Endothelial cell of umbilical vein (primary cell): ENCODE measurements at regions not wholly inside any gene's neighbourhood (a gene's known extent, or its start where the extent isn't known, plus 50 kb on each side); places are given as distances from the start of the nearest gene placed in this dataset.

ENCODE experiments used
- BruUV-seq: library from RNA; stranded (reverse); fragments of 400-500 nt; replicated peaks from 2 replicates; lab custom pipeline; 2021; lab: Mats Ljungman, UMichigan
- CTCF ChIA-PET: fragments of 300-600, 350-600 bp; sonication (Branson Sonifier 250); formaldehyde crosslinking; loops from one replicate; lab custom pipeline; 2021; ENCODE audit warnings: antibody characterized with exemption, inconsistent platforms; lab: Charles Lee
- POLR2A ChIA-PET: fragments of 300-600, 350-600 bp; sonication (Branson Sonifier 250); formaldehyde crosslinking; loops from one replicate; lab custom pipeline; 2021; ENCODE audit warnings: antibody characterized with exemption, inconsistent platforms; lab: Charles Lee
- DNase-seq: peaks from one replicate; pipeline ENCODE4 v3.0.0-alpha.2; 2011; ENCODE audit warnings: low read depth, low spot score
- FAIRE-seq: peaks from 2 replicates; lab custom pipeline; 2011; peaks lifted over from hg19 to GRCh38; lab: Jason Lieb, UNC
- H2AFZ ChIP-seq: 2 replicates; pipeline ENCODE4 v1.6.0; 2012; ENCODE audit warnings: low read depth, low read length, control low read depth, inconsistent platforms
- H3K27ac ChIP-seq: 2 replicates; pipeline ENCODE4 v1.5.1; 2011; ENCODE audit warnings: low read depth, mild to moderate bottlenecking, control low read depth, low read length, moderate library complexity; ENCODE audit not compliant: insufficient read depth
- H3K27me3 ChIP-seq, 2 experiments: 2 replicates each; pipeline versions ENCODE4 v1.6.0 to v1.6.1; 2011; ENCODE audit warnings: low read length in 2 of 2, mixed read lengths in 1 of 2; ENCODE audit not compliant: control insufficient read depth in 2 of 2, insufficient read depth in 2 of 2
- H3K36me3 ChIP-seq, 2 experiments: 2 replicates in 1 of 2; 3 replicates in 1 of 2; pipeline ENCODE4 v1.5.1; 2011; ENCODE audit warnings: low read length in 2 of 2, mild to moderate bottlenecking in 1 of 2, moderate library complexity in 1 of 2; ENCODE audit not compliant: control insufficient read depth in 2 of 2, insufficient read depth in 2 of 2; ENCODE audit errors: extremely low read depth in 1 of 2
- H3K4me1 ChIP-seq: 3 replicates; pipeline ENCODE4 v1.5.1; 2011; ENCODE audit warnings: mild to moderate bottlenecking, low read length; ENCODE audit not compliant: control insufficient read depth, insufficient read depth; ENCODE audit errors: extremely low read depth
- H3K4me2 ChIP-seq: 2 replicates; pipeline ENCODE4 v1.6.1; 2011; ENCODE audit warnings: low read length, control low read depth, mixed read lengths; ENCODE audit not compliant: insufficient read depth
- H3K4me3 ChIP-seq, 3 experiments: fragments of 200-600 bp in 1 of 3; sonication (generic), shearing (Covaris generic) in 1 of 3; replicated peaks in 1 of 3; 2 replicates each; pipeline ENCODE4 v1.5.1; 2011 to 2016; ENCODE audit warnings: control low read depth in 3 of 3, low read length in 3 of 3, mild to moderate bottlenecking in 2 of 3, inconsistent platforms in 1 of 3, low read depth in 1 of 3, moderate library complexity in 1 of 3; ENCODE audit not compliant: insufficient read depth in 1 of 3
- H3K79me2 ChIP-seq: 2 replicates; pipeline ENCODE4 v1.6.0; 2012; ENCODE audit warnings: low read length, inconsistent platforms; ENCODE audit not compliant: control insufficient read depth, insufficient read depth
- H3K9ac ChIP-seq: replicated peaks from 2 replicates; pipeline ENCODE3; 2011; ENCODE audit warnings: low read length, control low read depth; ENCODE audit not compliant: insufficient read depth; ENCODE audit errors: extremely low read depth
- H3K9me1 ChIP-seq: replicated peaks from 3 replicates; pipeline ENCODE4 v1.6.0; 2011; ENCODE audit warnings: mild to moderate bottlenecking, low read length; ENCODE audit not compliant: control insufficient read depth, insufficient read depth; ENCODE audit errors: extremely low read depth
- H3K9me3 ChIP-seq: replicated peaks from 2 replicates; pipeline ENCODE4 v1.5.1; 2012; ENCODE audit warnings: low read length, inconsistent platforms; ENCODE audit not compliant: control insufficient read depth, insufficient read depth
- H4K20me1 ChIP-seq: replicated peaks from 2 replicates; pipeline ENCODE3; 2011; ENCODE audit warnings: mild to moderate bottlenecking, low read length; ENCODE audit not compliant: control insufficient read depth, insufficient read depth; ENCODE audit errors: extremely low read depth
- FOS ChIP-seq: IDR thresholded peaks from 2 replicates; pipeline ENCODE4 v1.6.1; 2011; ENCODE audit warnings: mild to moderate bottlenecking, low read length, moderate library complexity, borderline replicate concordance; ENCODE audit not compliant: insufficient read depth
- JUN ChIP-seq: IDR thresholded peaks from 2 replicates; pipeline ENCODE4 v1.6.1; 2011; ENCODE audit warnings: borderline replicate concordance, low read depth; ENCODE audit not compliant: insufficient read length, insufficient read depth
- POLR2A ChIP-seq: IDR thresholded peaks from 2 replicates; pipeline ENCODE4 v1.6.1; 2012; ENCODE audit warnings: low read depth, mild to moderate bottlenecking, control low read depth, low read length
- POLR2AphosphoS5 ChIP-seq: IDR thresholded peaks from 2 replicates; pipeline ENCODE4 v1.6.1; 2012; ENCODE audit warnings: low read depth, mild to moderate bottlenecking, control low read depth, low read length, moderate library complexity; ENCODE audit not compliant: insufficient read depth
- dilution Hi-C: fragments of 300-500 bp; cut with MboI; formaldehyde crosslinking; loops from one replicate; pipeline ENCODE4 v1.15.0; 2019; ENCODE audit warnings: low sequenced_read_pairs; ENCODE audit not compliant: extremely low pct_ligation_motif_present
- intact Hi-C: fragments of 100-400 bp; cut with micrococcal nuclease; formaldehyde crosslinking; loops from one replicate; pipeline ENCODE4 v1.10.0; 2022
- TF ChIP-seq, protein P1 (sequence below), 2 donors: IDR thresholded peaks; 1 replicate in 1 of 2; 2 replicates in 1 of 2; pipeline ENCODE4 v1.5.1; 2011; ENCODE audit warnings: low read length in 2 of 2, mild to moderate bottlenecking in 2 of 2, moderate library complexity in 2 of 2, control low read depth in 1 of 2, inconsistent platforms in 1 of 2, low read depth in 1 of 2; ENCODE audit not compliant: insufficient read depth in 1 of 2; ENCODE audit errors: extremely low read depth in 1 of 2
- TF ChIP-seq, protein P2 (sequence below): IDR thresholded peaks from 2 replicates; pipeline ENCODE4 v1.6.1; 2011; ENCODE audit not compliant: insufficient read depth, insufficient read length

DNA sequence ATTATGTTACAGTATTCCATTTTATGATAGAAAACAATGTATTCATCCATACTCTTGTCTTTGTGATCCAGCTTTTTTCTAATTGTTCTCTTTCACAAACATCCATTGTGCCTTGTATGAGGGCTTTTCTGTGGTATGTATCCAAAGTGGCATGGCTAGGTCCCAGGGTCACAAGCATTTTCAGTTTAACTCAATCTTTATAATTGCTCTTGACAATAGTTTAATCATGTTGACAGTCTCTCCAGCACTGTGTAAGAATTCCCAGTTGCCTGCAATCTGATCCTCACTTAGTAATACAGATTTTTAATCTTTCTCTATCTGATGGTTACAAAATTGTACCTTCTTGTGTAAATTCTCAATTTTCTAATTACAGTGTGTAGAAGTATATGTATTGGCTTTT, 533.4 kb downstream of the NEBL start:
- POLR2A ChIA-PET = no interaction called here
- H3K9me1 ChIP-seq = no peaks in the 10 kb centered on the region
- H3K27me3 ChIP-seq = no peaks in the 10 kb centered on the region
- BruUV-seq = no TSS peak
- no peak overlapping the region for H3K4me3 ChIP-seq
- no peak overlapping the region for H2AFZ ChIP-seq
- intact Hi-C loops = no loop called here
- TF ChIP-seq JUN = no peak
- no peak overlapping the region for H3K27ac ChIP-seq
- no peaks in the 10 kb centered on the region for H3K79me2 ChIP-seq
- H3K9ac ChIP-seq = no peak overlapping the region
- dilution Hi-C loops = no loop called here
- H3K4me2 ChIP-seq = no peak overlapping the region
- no peaks in the 10 kb centered on the region for H3K36me3 ChIP-seq
- H3K9me3 ChIP-seq = peaks cover 1% of the 10 kb centered on the region
- CTCF ChIA-PET = interaction anchor here (0.6 kb wide), 1 partner anchor 587 kb away, joined by 3 read pairs; no protein-coding TSS in a partner anchor
- DNase-seq (no peak), FAIRE-seq (no peak)
- no peaks in the 10 kb centered on the region for H4K20me1 ChIP-seq
- no peaks in the 10 kb centered on the region for H3K4me1 ChIP-seq

DNA sequence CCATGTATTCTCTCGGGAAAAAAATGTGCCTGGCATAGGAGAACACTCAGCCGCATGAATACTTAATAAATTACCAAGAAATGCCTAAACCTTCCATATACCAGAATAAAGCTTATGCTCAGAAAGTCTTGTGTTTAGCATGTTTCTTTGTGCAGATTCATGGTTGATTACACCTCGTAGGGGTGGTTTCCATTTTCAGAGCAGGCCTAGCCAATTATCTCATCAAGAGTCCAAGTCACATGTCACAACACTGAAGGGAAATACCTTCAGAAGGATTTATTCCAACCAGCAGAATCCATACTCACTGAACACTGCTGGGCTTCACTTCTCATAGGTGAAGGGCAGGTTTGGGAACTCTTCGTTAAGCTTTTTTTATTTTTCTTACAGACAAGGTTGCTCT, 539.7 kb downstream of the PLXDC2 start:
- Histone ChIP-seq H3K9ac (no peak overlapping the region), H3K4me3 (no peak overlapping the region), H4K20me1 (no peaks in the 10 kb centered on the region), H3K9me1 (no peaks in the 10 kb centered on the region), H3K9me3 (peaks cover 5% of the 10 kb centered on the region), H3K4me2 (no peak overlapping the region), H3K4me1 (no peaks in the 10 kb centered on the region), H3K27me3 (no peaks in the 10 kb centered on the region), H3K27ac (no peak overlapping the region), H2AFZ (no peak overlapping the region), H3K36me3 (no peaks in the 10 kb centered on the region), H3K79me2 (no peaks in the 10 kb centered on the region)
- TF ChIP-seq FOS = no peak
- TF ChIP-seq, protein P1, sequence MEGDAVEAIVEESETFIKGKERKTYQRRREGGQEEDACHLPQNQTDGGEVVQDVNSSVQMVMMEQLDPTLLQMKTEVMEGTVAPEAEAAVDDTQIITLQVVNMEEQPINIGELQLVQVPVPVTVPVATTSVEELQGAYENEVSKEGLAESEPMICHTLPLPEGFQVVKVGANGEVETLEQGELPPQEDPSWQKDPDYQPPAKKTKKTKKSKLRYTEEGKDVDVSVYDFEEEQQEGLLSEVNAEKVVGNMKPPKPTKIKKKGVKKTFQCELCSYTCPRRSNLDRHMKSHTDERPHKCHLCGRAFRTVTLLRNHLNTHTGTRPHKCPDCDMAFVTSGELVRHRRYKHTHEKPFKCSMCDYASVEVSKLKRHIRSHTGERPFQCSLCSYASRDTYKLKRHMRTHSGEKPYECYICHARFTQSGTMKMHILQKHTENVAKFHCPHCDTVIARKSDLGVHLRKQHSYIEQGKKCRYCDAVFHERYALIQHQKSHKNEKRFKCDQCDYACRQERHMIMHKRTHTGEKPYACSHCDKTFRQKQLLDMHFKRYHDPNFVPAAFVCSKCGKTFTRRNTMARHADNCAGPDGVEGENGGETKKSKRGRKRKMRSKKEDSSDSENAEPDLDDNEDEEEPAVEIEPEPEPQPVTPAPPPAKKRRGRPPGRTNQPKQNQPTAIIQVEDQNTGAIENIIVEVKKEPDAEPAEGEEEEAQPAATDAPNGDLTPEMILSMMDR (IDR thresholded peaks at IDR 0.05; ENCODE audit: extremely low read depth in 1 of 2, insufficient read depth in 1 of 2, low read depth in 1 of 2, low read length in 2 of 2) = no peak
- TF ChIP-seq, protein P2, sequence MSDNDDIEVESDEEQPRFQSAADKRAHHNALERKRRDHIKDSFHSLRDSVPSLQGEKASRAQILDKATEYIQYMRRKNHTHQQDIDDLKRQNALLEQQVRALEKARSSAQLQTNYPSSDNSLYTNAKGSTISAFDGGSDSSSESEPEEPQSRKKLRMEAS = no peak
- no peak for TF ChIP-seq POLR2A
- no peak for TF ChIP-seq POLR2AphosphoS5
- no peak for TF ChIP-seq JUN
- DNase-seq (no peak), FAIRE-seq (no peak)
- ChIA-PET POLR2A (no interaction called here), CTCF (no interaction called here)
- BruUV-seq = no TSS peak
- intact Hi-C loops = no loop called here
- dilution Hi-C loops = no loop called here
